SU-DHL-6 (cell line): ENCODE measurements at regions not wholly inside any gene's neighbourhood (a gene's known extent, or its start where the extent isn't known, plus 50 kb on each side); places are given as distances from the start of the nearest gene placed in this dataset.

ENCODE experiments used
- EZH2phosphoT487 ChIP-seq: fragments of 200-600 bp; sonication (generic), shearing (Covaris generic); conservative IDR thresholded peaks from 2 replicates; pipeline ENCODE4 v1.6.1; 2018; ENCODE audit warnings: mild to moderate bottlenecking, antibody characterized with exemption, low read length, moderate library complexity, mixed read lengths
- TF ChIP-seq, protein P1 (sequence below): fragments of 200-600 bp; sonication (generic); IDR thresholded peaks from one replicate; pipeline ENCODE4 v1.5.1; 2017; ENCODE audit warnings: antibody characterized with exemption, mild to moderate bottlenecking, low read length, moderate library complexity; ENCODE audit not compliant: insufficient read depth, poor library complexity, severe bottlenecking

DNA sequence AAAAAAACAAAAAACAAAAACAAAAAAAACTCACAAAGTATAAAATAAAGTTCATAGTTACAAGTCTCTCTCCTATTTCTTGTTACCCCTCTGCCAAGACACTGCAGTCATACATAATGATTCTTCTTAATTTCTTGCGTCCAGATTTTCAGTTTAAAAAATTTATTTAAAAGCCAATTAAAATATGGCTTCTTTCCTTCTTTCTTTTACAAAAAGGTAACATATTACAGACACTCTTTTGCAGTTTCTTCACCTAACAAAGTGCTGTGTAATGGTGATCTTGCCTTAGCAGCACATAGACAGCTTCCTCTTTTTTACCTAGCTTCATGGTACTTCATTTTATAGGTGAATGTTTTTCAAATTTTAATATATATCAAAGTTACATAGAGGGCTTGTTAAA, 136.1 kb upstream of the SGO1 start:
- TF ChIP-seq, protein P1, sequence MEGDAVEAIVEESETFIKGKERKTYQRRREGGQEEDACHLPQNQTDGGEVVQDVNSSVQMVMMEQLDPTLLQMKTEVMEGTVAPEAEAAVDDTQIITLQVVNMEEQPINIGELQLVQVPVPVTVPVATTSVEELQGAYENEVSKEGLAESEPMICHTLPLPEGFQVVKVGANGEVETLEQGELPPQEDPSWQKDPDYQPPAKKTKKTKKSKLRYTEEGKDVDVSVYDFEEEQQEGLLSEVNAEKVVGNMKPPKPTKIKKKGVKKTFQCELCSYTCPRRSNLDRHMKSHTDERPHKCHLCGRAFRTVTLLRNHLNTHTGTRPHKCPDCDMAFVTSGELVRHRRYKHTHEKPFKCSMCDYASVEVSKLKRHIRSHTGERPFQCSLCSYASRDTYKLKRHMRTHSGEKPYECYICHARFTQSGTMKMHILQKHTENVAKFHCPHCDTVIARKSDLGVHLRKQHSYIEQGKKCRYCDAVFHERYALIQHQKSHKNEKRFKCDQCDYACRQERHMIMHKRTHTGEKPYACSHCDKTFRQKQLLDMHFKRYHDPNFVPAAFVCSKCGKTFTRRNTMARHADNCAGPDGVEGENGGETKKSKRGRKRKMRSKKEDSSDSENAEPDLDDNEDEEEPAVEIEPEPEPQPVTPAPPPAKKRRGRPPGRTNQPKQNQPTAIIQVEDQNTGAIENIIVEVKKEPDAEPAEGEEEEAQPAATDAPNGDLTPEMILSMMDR, result no peak
- TF ChIP-seq EZH2phosphoT487, result no peak
